ENCODE measurements at regions not wholly inside any gene's neighbourhood (a gene's known extent, or its start where the extent isn't known, plus 50 kb on each side); places are given as distances from the start of the nearest gene placed in this dataset.
"Not testable (repeated sequence)": the region's sequence is repeated elsewhere in the genome, so short reads cannot be mapped to it uniquely, and the experiment has no call there.

GRCh38 chr1:170407581-170407980, 124.4 kb upstream of the GORAB start:
- TF ChIP-seq CTCF (IDR thresholded peaks at IDR 0.05; ENCODE audit: extremely low read depth, insufficient read depth, missing control alignments): no peak
- DNase-seq (ENCODE audit: low spot score): no peak
- in situ Hi-C loops (cut with MboI; ENCODE audit: low pct_unique_long_range_greater_than_20kb, low sequenced_read_pairs, unreplicated experiment): no loop called here

- DNase-seq (ENCODE audit: low spot score): no peak
- no peak for TF ChIP-seq CTCF (IDR thresholded peaks at IDR 0.05; ENCODE audit: extremely low read depth, insufficient read depth, missing control alignments)
- in situ Hi-C loops (cut with MboI; ENCODE audit: low pct_unique_long_range_greater_than_20kb, low sequenced_read_pairs, unreplicated experiment): no loop called here
These were observed 121.4 kb upstream of the GORAB start for GRCh38 chr1:170410401-170411166.

- DNase-seq (ENCODE audit: low spot score): no peak
- in situ Hi-C loops (cut with MboI; ENCODE audit: low pct_unique_long_range_greater_than_20kb, low sequenced_read_pairs, unreplicated experiment): no loop called here
- no peak for TF ChIP-seq CTCF (IDR thresholded peaks at IDR 0.05; ENCODE audit: extremely low read depth, insufficient read depth, missing control alignments)
These were observed 116.8 kb upstream of the GORAB start for GRCh38 chr1:170414989-170415709.

GRCh38 chr1:170415710-170416372, 116.1 kb upstream of the GORAB start:
- in situ Hi-C loops (cut with MboI; ENCODE audit: low pct_unique_long_range_greater_than_20kb, low sequenced_read_pairs, unreplicated experiment): no loop called here
- DNase-seq (ENCODE audit: low spot score): no peak
- TF ChIP-seq CTCF (IDR thresholded peaks at IDR 0.05; ENCODE audit: extremely low read depth, insufficient read depth, missing control alignments): no peak

- in situ Hi-C loops (cut with MboI; ENCODE audit: low pct_unique_long_range_greater_than_20kb, low sequenced_read_pairs, unreplicated experiment): no loop called here
- no peak for DNase-seq (ENCODE audit: low spot score)
- TF ChIP-seq CTCF (IDR thresholded peaks at IDR 0.05; ENCODE audit: extremely low read depth, insufficient read depth, missing control alignments): no peak
These were observed 107.6 kb upstream of the GORAB start for GRCh38 chr1:170424346-170424745.

- in situ Hi-C loops (cut with MboI; ENCODE audit: low pct_unique_long_range_greater_than_20kb, low sequenced_read_pairs, unreplicated experiment): no loop called here
- no peak for DNase-seq (ENCODE audit: low spot score)
- TF ChIP-seq CTCF (IDR thresholded peaks at IDR 0.05; ENCODE audit: extremely low read depth, insufficient read depth, missing control alignments): no peak
These were observed 105.4 kb upstream of the GORAB start for GRCh38 chr1:170426596-170426995.

- in situ Hi-C loops (cut with MboI; ENCODE audit: low pct_unique_long_range_greater_than_20kb, low sequenced_read_pairs, unreplicated experiment); DNase-seq (ENCODE audit: low spot score): not testable (repeated sequence)
These were observed 105.0 kb upstream of the GORAB start for GRCh38 chr1:170427002-170427401.
